Astrocyte of the spinal cord (primary cell): ENCODE measurements at regions not wholly inside any gene's neighbourhood (a gene's known extent, or its start where the extent isn't known, plus 50 kb on each side); places are given as distances from the start of the nearest gene placed in this dataset.

ENCODE experiments used
- DNase-seq: peaks from one replicate; pipeline ENCODE4 v3.0.0; 2011; ENCODE audit warnings: low read depth, low spot score
- H3K4me3 ChIP-seq: 2 replicates; pipeline ENCODE4 v1.5.1; 2011; ENCODE audit warnings: low read depth, mild to moderate bottlenecking, low read length, moderate library complexity
- in situ Hi-C: cut with HindIII; loops from 2 replicates; pipeline ENCODE4 v1.10.0; 2017; ENCODE audit warnings: low sequenced_read_pairs
- TF ChIP-seq, protein P1 (sequence below): IDR thresholded peaks from 2 replicates; pipeline ENCODE4 v1.5.1; 2012; ENCODE audit warnings: low read depth, mild to moderate bottlenecking, low read length, inconsistent platforms

DNA sequence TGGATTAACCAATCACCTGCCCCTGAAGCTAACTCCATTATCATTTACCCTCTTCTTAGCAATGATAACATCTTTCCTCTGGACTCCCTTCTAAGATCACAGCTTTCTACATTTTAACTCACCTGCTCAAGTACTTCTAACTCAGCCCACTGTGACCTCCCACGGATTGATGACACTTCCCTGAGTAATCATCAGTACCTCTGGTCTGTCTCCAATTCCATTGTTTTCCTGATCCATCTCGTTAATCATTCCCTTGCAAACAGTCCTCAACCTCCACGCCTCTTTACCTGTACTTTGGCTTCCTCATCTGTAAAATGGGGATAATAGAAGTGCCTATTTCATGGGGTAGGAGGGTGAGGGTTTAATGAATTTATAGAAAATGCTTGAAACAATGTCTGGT, 195.3 kb upstream of the APP start:
- DNase-seq = no peak
- TF ChIP-seq, protein P1, sequence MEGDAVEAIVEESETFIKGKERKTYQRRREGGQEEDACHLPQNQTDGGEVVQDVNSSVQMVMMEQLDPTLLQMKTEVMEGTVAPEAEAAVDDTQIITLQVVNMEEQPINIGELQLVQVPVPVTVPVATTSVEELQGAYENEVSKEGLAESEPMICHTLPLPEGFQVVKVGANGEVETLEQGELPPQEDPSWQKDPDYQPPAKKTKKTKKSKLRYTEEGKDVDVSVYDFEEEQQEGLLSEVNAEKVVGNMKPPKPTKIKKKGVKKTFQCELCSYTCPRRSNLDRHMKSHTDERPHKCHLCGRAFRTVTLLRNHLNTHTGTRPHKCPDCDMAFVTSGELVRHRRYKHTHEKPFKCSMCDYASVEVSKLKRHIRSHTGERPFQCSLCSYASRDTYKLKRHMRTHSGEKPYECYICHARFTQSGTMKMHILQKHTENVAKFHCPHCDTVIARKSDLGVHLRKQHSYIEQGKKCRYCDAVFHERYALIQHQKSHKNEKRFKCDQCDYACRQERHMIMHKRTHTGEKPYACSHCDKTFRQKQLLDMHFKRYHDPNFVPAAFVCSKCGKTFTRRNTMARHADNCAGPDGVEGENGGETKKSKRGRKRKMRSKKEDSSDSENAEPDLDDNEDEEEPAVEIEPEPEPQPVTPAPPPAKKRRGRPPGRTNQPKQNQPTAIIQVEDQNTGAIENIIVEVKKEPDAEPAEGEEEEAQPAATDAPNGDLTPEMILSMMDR = no peak
- H3K4me3 ChIP-seq = no peak overlapping the region
- in situ Hi-C loops = no loop called here

DNA sequence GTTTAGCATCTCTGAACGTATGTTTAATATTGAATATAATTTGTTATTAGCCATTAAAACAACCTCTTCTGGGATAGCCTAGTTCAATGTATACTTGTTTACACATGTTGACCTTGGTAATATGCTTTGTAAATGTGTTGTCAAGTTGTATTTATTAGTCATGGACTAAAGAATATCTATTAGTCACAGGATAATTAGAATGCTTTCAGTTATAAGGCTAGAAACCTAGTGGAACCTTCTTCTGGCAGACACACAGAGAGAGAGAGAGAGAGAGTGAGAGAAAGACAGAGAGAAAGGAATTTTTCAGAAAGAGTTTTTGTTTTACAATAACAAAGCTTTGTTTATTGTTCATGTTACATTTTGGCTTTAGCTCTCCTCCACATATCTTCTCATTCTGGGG, 181.1 kb upstream of the APP start:
- DNase-seq = no peak
- in situ Hi-C loops = no loop called here
- TF ChIP-seq, protein P1 = no peak
- H3K4me3 ChIP-seq = no peak overlapping the region

DNA sequence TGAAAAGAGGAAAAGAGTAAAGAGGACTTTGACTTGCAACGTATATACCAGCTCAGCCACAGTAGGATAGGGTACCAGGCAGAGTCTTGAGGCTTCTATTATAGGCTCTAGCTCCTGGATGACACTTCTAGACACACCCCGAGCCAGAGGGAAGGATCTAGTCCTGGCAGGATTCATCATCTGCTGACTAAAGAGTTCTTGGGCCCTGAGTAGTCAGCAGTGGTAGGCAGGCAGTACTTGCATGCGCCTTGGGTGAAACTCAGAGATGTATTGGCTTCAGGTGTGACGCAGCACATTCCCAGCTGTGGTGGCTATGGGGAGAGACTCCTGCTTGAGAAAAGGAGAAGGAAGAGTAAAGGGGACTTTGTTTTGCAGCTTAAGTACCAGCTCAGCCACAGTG, 162.3 kb upstream of the APP start:
- TF ChIP-seq, protein P1 = no peak
- no peak for DNase-seq
- H3K4me3 ChIP-seq = no peak overlapping the region
- in situ Hi-C loops = no loop called here

DNA sequence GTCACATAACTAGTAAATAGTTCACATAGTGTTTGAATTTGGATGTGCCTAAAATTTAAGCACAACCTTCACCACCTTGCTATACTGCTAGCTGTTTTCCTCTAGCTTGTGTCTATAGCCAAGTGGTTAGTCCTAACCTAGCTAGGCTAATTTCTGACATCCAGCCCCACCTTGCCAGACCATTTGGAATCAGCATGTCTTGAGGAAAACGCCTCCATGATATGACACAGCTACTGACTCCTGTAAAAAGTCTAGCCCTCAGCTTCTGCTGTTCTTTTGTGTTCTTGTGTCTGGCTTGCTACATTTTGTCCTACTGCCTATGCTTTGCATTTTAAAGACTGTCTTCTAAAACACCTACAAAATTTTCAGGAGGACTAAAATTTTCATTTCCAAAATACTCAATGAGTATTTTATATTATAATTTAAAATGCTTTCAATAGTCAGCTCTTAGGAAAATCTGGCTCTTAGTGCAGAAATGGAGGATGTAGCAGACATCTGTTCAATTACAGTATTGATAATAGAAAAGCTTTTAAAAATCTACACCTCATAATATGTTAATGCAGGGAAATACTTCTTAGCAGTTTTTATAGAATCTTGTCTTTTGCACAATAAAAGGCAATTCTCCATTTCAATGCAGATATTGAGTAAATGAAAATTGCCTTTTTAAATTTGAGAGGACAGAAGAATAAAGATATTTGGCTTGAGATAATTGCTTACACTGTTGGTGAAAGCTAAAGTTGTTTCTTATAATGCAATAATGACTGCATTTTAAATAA, 160.8 kb upstream of the APP start:
- H3K4me3 ChIP-seq = no peak overlapping the region
- in situ Hi-C loops = no loop called here

DNA sequence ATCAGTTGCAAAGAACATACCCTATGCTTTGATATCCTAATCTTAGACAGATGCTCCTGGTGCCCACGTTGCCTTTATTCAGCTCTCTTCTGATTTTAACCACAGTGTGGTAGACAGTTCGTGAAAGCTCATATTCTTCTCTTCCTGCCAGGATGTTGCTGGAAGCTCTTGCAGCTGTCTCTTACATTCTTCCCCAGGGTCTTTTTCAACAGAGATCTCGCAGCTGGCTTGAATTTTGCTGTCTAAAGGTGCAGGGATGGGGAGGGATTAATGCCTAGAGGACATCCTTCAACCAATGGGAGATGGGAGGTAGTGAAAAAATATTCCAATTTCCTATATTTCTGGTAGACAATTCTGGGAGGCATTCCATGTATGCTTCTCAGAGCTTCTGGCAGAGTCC, 150.0 kb upstream of the APP start:
- TF ChIP-seq, protein P1 = no peak
- no peak for DNase-seq
- in situ Hi-C loops = no loop called here
- no peak overlapping the region for H3K4me3 ChIP-seq

More for the DNA sequence above, 160.8 kb upstream of the APP start:
- TF ChIP-seq, protein P1 = no peak
- no peak for DNase-seq

DNA sequence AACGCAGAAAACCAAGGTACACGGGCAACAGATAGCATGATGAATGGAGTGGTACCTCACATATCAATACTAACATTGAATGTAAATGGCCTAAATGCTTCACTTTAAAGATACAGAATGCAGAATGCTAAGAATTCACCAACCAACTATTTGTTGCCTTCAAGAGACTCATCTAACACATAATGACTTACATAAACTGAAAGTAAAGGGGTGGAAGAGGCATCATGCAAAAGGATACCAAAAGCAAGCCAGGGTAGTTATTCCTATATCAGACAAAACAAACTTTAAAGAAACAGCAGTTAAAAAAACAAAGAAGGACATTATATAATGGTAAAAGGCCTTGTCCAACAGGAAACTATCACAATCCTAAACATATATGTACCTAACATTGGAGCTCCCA, 137.1 kb upstream of the APP start:
- in situ Hi-C loops = no loop called here
- no peak overlapping the region for H3K4me3 ChIP-seq
- no peak for DNase-seq
- TF ChIP-seq, protein P1 = no peak
